ENCODE measurements at regions not wholly inside any gene's neighbourhood (a gene's known extent, or its start where the extent isn't known, plus 50 kb on each side); places are given as distances from the start of the nearest gene placed in this dataset.
A peak's percentile ranks its signal among the peaks of the same experiment; 100 is the strongest.

- in situ Hi-C loops (cut with HindIII; ENCODE audit: low pct_ligation_motif_present, low sequenced_read_pairs): no loop called here
- Histone ChIP-seq H3K4me3 (ENCODE audit: low read depth, low read length) (no peak overlapping the region), H3K27ac (no peak overlapping the region), H3K27me3 (replicated peaks) (no peaks in the 10 kb centered on the region), H3K36me3 (replicated peaks) (no peaks in the 10 kb centered on the region)
- no peak for DNase-seq
- TF ChIP-seq, protein P1, sequence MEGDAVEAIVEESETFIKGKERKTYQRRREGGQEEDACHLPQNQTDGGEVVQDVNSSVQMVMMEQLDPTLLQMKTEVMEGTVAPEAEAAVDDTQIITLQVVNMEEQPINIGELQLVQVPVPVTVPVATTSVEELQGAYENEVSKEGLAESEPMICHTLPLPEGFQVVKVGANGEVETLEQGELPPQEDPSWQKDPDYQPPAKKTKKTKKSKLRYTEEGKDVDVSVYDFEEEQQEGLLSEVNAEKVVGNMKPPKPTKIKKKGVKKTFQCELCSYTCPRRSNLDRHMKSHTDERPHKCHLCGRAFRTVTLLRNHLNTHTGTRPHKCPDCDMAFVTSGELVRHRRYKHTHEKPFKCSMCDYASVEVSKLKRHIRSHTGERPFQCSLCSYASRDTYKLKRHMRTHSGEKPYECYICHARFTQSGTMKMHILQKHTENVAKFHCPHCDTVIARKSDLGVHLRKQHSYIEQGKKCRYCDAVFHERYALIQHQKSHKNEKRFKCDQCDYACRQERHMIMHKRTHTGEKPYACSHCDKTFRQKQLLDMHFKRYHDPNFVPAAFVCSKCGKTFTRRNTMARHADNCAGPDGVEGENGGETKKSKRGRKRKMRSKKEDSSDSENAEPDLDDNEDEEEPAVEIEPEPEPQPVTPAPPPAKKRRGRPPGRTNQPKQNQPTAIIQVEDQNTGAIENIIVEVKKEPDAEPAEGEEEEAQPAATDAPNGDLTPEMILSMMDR (IDR thresholded peaks at IDR 0.05; ENCODE audit: low read depth, low read length, missing control alignments): no peak
These were observed 665.6 kb downstream of the SLITRK1 start for GRCh38 chr13:83216479-83217245.

DNA sequence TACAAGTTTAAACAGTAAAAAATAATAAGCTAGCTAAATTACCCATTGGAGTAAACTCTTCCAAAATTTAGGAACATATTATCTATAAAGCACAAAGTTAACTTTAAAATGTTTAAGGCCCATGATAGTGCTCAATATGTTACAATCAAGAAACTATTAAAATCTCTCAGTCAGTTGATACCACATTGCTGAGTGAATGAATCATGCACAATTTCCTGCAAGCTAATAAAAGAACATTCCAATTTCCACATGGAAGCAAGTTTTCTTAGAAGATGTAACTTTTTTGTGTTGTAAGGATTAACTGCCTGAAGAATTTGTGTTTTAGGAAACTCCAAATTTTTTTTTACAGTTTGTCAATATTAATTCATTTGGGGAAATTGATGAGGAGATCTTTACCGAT, 666.6 kb downstream of the SLITRK1 start:
- H3K27ac ChIP-seq: peak overlapping the region; percentile 30
- in situ Hi-C loops (cut with HindIII; ENCODE audit: low pct_ligation_motif_present, low sequenced_read_pairs): no loop called here
- no peak overlapping the region for H3K4me3 ChIP-seq (ENCODE audit: low read depth, low read length)
- H3K36me3 ChIP-seq (replicated peaks): no peaks in the 10 kb centered on the region
- DNase-seq: peak; percentile 5
- no peaks in the 10 kb centered on the region for H3K27me3 ChIP-seq (replicated peaks)
- TF ChIP-seq, protein P1 (IDR thresholded peaks at IDR 0.05; ENCODE audit: low read depth, low read length, missing control alignments): no peak

DNA sequence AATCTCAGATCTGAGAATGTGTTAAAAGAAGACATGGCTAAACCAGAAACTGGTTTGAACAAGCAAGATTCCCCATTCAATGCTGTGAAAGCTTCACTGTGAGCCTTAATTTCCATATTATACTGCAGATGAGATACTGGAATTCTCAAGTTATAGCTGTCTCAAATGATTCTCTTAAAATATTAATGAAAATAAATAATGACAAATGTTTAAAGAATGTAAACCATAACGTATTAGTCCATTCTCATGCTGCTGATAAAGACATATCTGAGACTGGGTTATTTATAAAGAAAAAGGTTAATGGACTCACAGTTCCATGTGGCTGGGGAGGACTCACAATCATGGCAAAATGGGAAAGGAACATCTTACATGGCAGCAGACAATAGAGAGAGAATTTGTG, 667.8 kb downstream of the SLITRK1 start:
- in situ Hi-C loops (cut with HindIII; ENCODE audit: low pct_ligation_motif_present, low sequenced_read_pairs): no loop called here

GRCh38 chr13:83211301-83211700, 671.0 kb downstream of the SLITRK1 start:
- in situ Hi-C loops (cut with HindIII; ENCODE audit: low pct_ligation_motif_present, low sequenced_read_pairs): no loop called here
- Histone ChIP-seq H3K27ac (no peak overlapping the region), H3K27me3 (replicated peaks) (no peaks in the 10 kb centered on the region), H3K4me3 (ENCODE audit: low read depth, low read length) (no peak overlapping the region), H3K36me3 (replicated peaks) (no peaks in the 10 kb centered on the region)
- peak; percentile 61 for DNase-seq
- TF ChIP-seq, protein P1 (IDR thresholded peaks at IDR 0.05; ENCODE audit: low read depth, low read length, missing control alignments): no peak

More for the DNA sequence above, 667.8 kb downstream of the SLITRK1 start:
- TF ChIP-seq, protein P1 (IDR thresholded peaks at IDR 0.05; ENCODE audit: low read depth, low read length, missing control alignments): no peak
- no peaks in the 10 kb centered on the region for H3K36me3 ChIP-seq (replicated peaks)
- no peak overlapping the region for H3K4me3 ChIP-seq (ENCODE audit: low read depth, low read length)
- no peaks in the 10 kb centered on the region for H3K27me3 ChIP-seq (replicated peaks)
- DNase-seq: peak; percentile 4
- peak overlapping the region; percentile 4 for H3K27ac ChIP-seq

GRCh38 chr13:83204886-83205285, 677.4 kb downstream of the SLITRK1 start:
- Histone ChIP-seq H3K27me3 (replicated peaks) (no peaks in the 10 kb centered on the region), H3K4me3 (ENCODE audit: low read depth, low read length) (no peak overlapping the region), H3K27ac (no peak overlapping the region), H3K36me3 (replicated peaks) (no peaks in the 10 kb centered on the region)
- in situ Hi-C loops (cut with HindIII; ENCODE audit: low pct_ligation_motif_present, low sequenced_read_pairs): no loop called here
- TF ChIP-seq, protein P1 (IDR thresholded peaks at IDR 0.05; ENCODE audit: low read depth, low read length, missing control alignments): no peak
- no peak for DNase-seq

- in situ Hi-C loops (cut with HindIII; ENCODE audit: low pct_ligation_motif_present, low sequenced_read_pairs): no loop called here
- Histone ChIP-seq H3K27ac (no peak overlapping the region), H3K36me3 (replicated peaks) (no peaks in the 10 kb centered on the region), H3K27me3 (replicated peaks) (no peaks in the 10 kb centered on the region), H3K4me3 (ENCODE audit: low read depth, low read length) (no peak overlapping the region)
- TF ChIP-seq, protein P1 (IDR thresholded peaks at IDR 0.05; ENCODE audit: low read depth, low read length, missing control alignments): no peak
- DNase-seq: no peak
These were observed 680.8 kb downstream of the SLITRK1 start for GRCh38 chr13:83201506-83201905.
